Thyroid gland (tissue), 4 donors: ENCODE measurements at regions not wholly inside any gene's neighbourhood (a gene's known extent, or its start where the extent isn't known, plus 50 kb on each side); places are given as distances from the start of the nearest gene placed in this dataset.

Experiments
- CTCF ChIP-seq, 6 experiments: fragments of 200-600 bp in 3 of 6; fragments of 450-650 bp in 3 of 6; sonication (generic) in 3 of 6; IDR thresholded peaks; one replicate each; pipeline ENCODE4 v1.5.1; 2016 to 2019; ENCODE audit warnings: antibody characterized with exemption in 6 of 6, mild to moderate bottlenecking in 2 of 6, inconsistent platforms in 1 of 6, moderate library complexity in 1 of 6
- POLR2A ChIP-seq, 2 donors: fragments of 450-650 bp; IDR thresholded peaks; one replicate each; pipeline ENCODE4 v1.6.1; 2017; ENCODE audit warnings: antibody characterized with exemption in 2 of 2, mild to moderate bottlenecking in 2 of 2, moderate library complexity in 1 of 2

DNA sequence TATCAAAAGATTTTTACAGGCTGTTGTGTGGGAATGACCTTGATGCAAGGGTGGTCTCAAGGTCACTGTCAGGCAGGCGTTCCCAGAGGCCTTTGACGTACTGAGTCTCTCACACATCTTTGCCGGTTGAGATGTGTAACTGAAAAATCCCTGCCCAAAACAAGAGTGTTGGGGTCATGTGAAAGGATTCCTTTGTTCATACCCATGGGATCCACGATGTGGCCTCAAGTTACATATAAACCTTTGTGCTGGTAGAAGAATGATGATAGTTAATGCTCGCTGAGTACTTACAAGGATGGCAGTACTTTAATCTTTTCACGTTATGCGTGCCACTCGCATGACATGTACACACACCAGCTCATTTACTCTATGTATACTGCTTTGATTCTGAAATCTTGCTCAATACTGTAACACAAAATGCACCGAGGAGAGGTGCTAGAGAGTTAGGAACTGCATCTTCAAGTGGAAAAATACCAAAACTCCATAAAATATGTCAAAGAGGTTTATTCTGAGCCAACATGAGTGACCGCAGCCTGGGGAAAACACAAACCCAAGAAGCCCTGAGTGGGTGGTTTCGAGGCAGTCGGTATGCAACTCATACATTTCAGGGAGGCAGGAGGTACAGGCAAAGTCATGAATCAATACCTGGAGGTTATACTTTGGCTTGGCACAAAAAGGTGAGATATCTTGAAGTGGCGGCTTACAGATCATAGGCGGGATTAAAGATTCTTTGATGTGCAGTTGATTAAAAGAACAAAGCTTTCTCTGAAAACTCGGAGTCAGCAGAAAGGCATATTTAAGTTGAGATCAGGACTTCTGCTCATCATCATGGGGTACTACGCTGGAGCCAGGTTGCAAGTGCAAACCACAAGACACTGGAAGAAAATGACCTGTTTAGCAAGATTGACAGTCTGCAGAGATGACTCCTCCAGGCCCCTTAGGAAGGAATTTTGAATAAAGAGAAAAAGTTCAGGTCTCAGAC, 87.4 kb upstream of the ARHGEF7 start:
- TF ChIP-seq CTCF (IDR thresholded peaks at IDR 0.05) (no peak), POLR2A (IDR thresholded peaks at IDR 0.05) (no peak)
